ENCODE measurements at regions not wholly inside any gene's neighbourhood (a gene's known extent, or its start where the extent isn't known, plus 50 kb on each side); places are given as distances from the start of the nearest gene placed in this dataset.

DNA sequence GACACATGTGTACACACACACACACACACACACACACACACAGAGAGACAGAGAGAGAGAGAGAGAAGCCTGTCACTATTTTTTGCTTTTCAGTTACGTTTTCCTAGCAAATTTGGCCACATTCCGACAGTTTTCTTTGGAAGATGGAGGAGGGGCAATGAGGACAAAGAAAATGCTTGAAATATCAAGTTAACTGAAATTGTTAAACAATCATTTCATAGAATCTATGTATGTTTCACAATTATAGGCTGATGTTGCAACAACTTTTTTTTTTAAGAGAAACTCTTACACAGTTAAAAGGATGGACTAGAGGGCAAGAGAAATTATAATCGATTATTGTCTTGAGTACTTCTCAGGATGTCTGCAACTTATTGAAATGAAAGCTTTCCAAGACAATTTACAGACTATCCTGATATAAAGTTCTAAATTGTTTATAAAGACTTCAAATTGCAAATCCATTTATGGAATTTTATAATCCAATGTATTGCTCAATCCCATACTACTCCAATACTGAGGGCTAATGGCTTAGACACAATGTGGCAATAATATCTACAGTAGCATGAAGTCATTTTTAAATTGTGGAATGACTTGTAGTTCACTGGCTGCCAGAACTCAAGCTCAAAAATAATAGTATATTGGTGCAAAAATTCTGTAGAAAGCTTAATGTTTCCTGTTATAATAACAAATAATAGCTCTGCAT, 647.0 kb upstream of the PCDH7 start:
- TF ChIP-seq POLR2AphosphoS5 (IDR thresholded peaks at IDR 0.05; ENCODE audit: low read depth, low read length) (no peak), FOXP2 (optimal IDR thresholded peaks at IDR 0.05; ENCODE audit: borderline replicate concordance, extremely low read depth, extremely low read length, insufficient read depth) (no peak), TAF1 (IDR thresholded peaks at IDR 0.05; ENCODE audit: borderline replicate concordance, insufficient read depth, low read length) (no peak), SIN3A (IDR thresholded peaks at IDR 0.05; ENCODE audit: borderline replicate concordance, insufficient read depth, low read length) (no peak)
- TF ChIP-seq, protein P1, sequence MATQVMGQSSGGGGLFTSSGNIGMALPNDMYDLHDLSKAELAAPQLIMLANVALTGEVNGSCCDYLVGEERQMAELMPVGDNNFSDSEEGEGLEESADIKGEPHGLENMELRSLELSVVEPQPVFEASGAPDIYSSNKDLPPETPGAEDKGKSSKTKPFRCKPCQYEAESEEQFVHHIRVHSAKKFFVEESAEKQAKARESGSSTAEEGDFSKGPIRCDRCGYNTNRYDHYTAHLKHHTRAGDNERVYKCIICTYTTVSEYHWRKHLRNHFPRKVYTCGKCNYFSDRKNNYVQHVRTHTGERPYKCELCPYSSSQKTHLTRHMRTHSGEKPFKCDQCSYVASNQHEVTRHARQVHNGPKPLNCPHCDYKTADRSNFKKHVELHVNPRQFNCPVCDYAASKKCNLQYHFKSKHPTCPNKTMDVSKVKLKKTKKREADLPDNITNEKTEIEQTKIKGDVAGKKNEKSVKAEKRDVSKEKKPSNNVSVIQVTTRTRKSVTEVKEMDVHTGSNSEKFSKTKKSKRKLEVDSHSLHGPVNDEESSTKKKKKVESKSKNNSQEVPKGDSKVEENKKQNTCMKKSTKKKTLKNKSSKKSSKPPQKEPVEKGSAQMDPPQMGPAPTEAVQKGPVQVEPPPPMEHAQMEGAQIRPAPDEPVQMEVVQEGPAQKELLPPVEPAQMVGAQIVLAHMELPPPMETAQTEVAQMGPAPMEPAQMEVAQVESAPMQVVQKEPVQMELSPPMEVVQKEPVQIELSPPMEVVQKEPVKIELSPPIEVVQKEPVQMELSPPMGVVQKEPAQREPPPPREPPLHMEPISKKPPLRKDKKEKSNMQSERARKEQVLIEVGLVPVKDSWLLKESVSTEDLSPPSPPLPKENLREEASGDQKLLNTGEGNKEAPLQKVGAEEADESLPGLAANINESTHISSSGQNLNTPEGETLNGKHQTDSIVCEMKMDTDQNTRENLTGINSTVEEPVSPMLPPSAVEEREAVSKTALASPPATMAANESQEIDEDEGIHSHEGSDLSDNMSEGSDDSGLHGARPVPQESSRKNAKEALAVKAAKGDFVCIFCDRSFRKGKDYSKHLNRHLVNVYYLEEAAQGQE (IDR thresholded peaks at IDR 0.05; ENCODE audit: insufficient read depth in 1 of 2, low read depth in 2 of 2, low read length in 2 of 2) = no peak

DNA sequence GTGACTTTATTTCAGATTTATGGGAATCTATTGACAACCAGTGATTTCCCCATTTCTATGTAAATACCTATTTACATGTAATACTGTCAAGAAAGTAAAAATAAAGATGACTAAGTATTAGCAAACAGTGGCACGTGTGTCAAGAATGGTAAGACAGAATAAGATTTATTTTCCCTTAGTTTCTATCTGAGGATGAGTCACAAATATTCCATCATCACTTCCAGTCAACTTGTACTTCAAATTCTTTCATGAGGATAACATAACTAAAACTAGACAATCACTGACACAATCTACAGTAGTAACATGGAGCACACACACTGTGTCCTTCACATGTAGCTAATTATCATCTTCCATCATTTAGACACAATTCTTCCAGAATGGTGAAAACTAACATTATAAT, 625.3 kb upstream of the PCDH7 start:
- TF ChIP-seq SIN3A (IDR thresholded peaks at IDR 0.05; ENCODE audit: borderline replicate concordance, insufficient read depth, low read length) (no peak), FOXP2 (optimal IDR thresholded peaks at IDR 0.05; ENCODE audit: borderline replicate concordance, extremely low read depth, extremely low read length, insufficient read depth) (no peak), POLR2AphosphoS5 (IDR thresholded peaks at IDR 0.05; ENCODE audit: low read depth, low read length) (no peak), TAF1 (IDR thresholded peaks at IDR 0.05; ENCODE audit: borderline replicate concordance, insufficient read depth, low read length) (no peak)

- TF ChIP-seq POLR2AphosphoS5 (IDR thresholded peaks at IDR 0.05; ENCODE audit: low read depth, low read length) (no peak), TAF1 (IDR thresholded peaks at IDR 0.05; ENCODE audit: borderline replicate concordance, insufficient read depth, low read length) (no peak), SIN3A (IDR thresholded peaks at IDR 0.05; ENCODE audit: borderline replicate concordance, insufficient read depth, low read length) (no peak), FOXP2 (optimal IDR thresholded peaks at IDR 0.05; ENCODE audit: borderline replicate concordance, extremely low read depth, extremely low read length, insufficient read depth) (no peak)
- TF ChIP-seq, protein P1 (IDR thresholded peaks at IDR 0.05; ENCODE audit: insufficient read depth in 1 of 2, low read depth in 2 of 2, low read length in 2 of 2) = no peak
Measured at GRCh38 chr4:30103455-30103854, 616.7 kb upstream of the PCDH7 start.

- TF ChIP-seq TAF1 (IDR thresholded peaks at IDR 0.05; ENCODE audit: borderline replicate concordance, insufficient read depth, low read length) (no peak), FOXP2 (optimal IDR thresholded peaks at IDR 0.05; ENCODE audit: borderline replicate concordance, extremely low read depth, extremely low read length, insufficient read depth) (no peak), POLR2AphosphoS5 (IDR thresholded peaks at IDR 0.05; ENCODE audit: low read depth, low read length) (no peak), SIN3A (IDR thresholded peaks at IDR 0.05; ENCODE audit: borderline replicate concordance, insufficient read depth, low read length) (no peak)
- TF ChIP-seq, protein P1 (IDR thresholded peaks at IDR 0.05; ENCODE audit: insufficient read depth in 1 of 2, low read depth in 2 of 2, low read length in 2 of 2) = no peak
Measured at GRCh38 chr4:30116401-30116800, 603.8 kb upstream of the PCDH7 start.

GRCh38 chr4:30117433-30117832, 602.7 kb upstream of the PCDH7 start:
- TF ChIP-seq POLR2AphosphoS5 (IDR thresholded peaks at IDR 0.05; ENCODE audit: low read depth, low read length) = no peak
- TF ChIP-seq TAF1 (IDR thresholded peaks at IDR 0.05; ENCODE audit: borderline replicate concordance, insufficient read depth, low read length) = no peak
- no peak for TF ChIP-seq FOXP2 (optimal IDR thresholded peaks at IDR 0.05; ENCODE audit: borderline replicate concordance, extremely low read depth, extremely low read length, insufficient read depth)
- no peak for TF ChIP-seq SIN3A (IDR thresholded peaks at IDR 0.05; ENCODE audit: borderline replicate concordance, insufficient read depth, low read length)
- TF ChIP-seq, protein P1 (IDR thresholded peaks at IDR 0.05; ENCODE audit: insufficient read depth in 1 of 2, low read depth in 2 of 2, low read length in 2 of 2) = no peak

All from PFSK-1 (cell line).